HL-60 (cell line): ENCODE measurements at regions not wholly inside any gene's neighbourhood (a gene's known extent, or its start where the extent isn't known, plus 50 kb on each side); places are given as distances from the start of the nearest gene placed in this dataset.

ENCODE experiments used
- DNase-seq, 2 experiments: peaks; one replicate each; pipeline ENCODE4 v3.0.0-alpha.2; 2010 to 2020; ENCODE audit warnings: low read depth in 1 of 2, low spot score in 1 of 2
- H3K27ac ChIP-seq: fragments of 250-450 bp; sonication (Bioruptor Pico); replicated peaks from 2 replicates; pipeline ENCODE4 v1.5.1; 2020; ENCODE audit warnings: mild to moderate bottlenecking, moderate library complexity
- H3K27me3 ChIP-seq: fragments of 250-450 bp; sonication (Bioruptor Pico); 2 replicates; pipeline ENCODE4 v1.5.1; 2021; ENCODE audit warnings: mild to moderate bottlenecking, moderate library complexity; ENCODE audit not compliant: insufficient read depth, poor library complexity, severe bottlenecking
- H3K4me3 ChIP-seq: replicated peaks from 2 replicates; pipeline ENCODE4 v1.5.1; 2011; ENCODE audit warnings: mild to moderate bottlenecking, control low read depth, low read length; ENCODE audit not compliant: insufficient read depth
- CTCF ChIP-seq: IDR thresholded peaks from one replicate; pipeline ENCODE4 v1.5.1; 2011; ENCODE audit warnings: low read length, control low read depth, inconsistent platforms; ENCODE audit not compliant: insufficient read depth
- GABPA ChIP-seq: IDR thresholded peaks from 2 replicates; pipeline ENCODE4 v1.6.1; 2012; ENCODE audit warnings: low read depth
- POLR2AphosphoS5 ChIP-seq: IDR thresholded peaks from 2 replicates; pipeline ENCODE4 v1.6.1; 2012; ENCODE audit warnings: low read depth
- REST ChIP-seq: IDR thresholded peaks from 2 replicates; pipeline ENCODE4 v1.6.1; 2012; ENCODE audit warnings: low read depth; ENCODE audit not compliant: insufficient replicate concordance
- SPI1 ChIP-seq: IDR thresholded peaks from 2 replicates; pipeline ENCODE4 v1.6.1; 2012; ENCODE audit warnings: low read depth, mild to moderate bottlenecking, borderline replicate concordance

GRCh38 chr5:152262667-152263066 lies 142.4 kb downstream of the NMUR2 start:
- Histone ChIP-seq H3K4me3 (no peak overlapping the region), H3K27ac (no peak overlapping the region), H3K27me3 (peaks cover 10% of the 10 kb centered on the region)
- TF ChIP-seq REST (no peak), SPI1 (no peak), CTCF (no peak), POLR2AphosphoS5 (no peak), GABPA (no peak)
- DNase-seq, result no peak

- H3K4me3 ChIP-seq, result no peak overlapping the region
- no peak for DNase-seq
- peaks cover 10% of the 10 kb centered on the region for H3K27me3 ChIP-seq
- TF ChIP-seq SPI1, result no peak
- TF ChIP-seq POLR2AphosphoS5, result no peak
- no peak for TF ChIP-seq REST
- TF ChIP-seq GABPA, result no peak
- no peak for TF ChIP-seq CTCF
- no peak overlapping the region for H3K27ac ChIP-seq
These were observed 144.1 kb downstream of the NMUR2 start for GRCh38 chr5:152260940-152261339.

DNA sequence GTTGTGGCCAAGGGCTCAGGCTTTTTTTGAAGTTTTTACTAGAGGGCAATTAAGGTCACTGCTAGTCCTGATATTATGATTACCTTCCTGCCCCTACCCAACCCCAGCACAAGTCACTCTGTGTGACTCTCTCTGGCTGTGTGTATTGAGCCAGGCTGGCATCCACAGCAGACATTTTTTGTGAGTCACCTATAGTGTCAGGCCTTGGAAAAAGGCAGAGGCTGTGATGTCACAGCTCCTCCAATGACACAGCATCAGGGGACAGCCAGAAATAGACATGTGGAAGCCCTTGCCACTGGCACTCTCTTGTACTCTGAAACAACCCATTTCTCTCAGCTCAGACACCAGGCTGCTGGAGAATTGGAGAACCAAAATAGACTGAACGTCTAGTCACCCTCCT lies 145.4 kb downstream of the NMUR2 start:
- peaks cover 10% of the 10 kb centered on the region for H3K27me3 ChIP-seq
- no peak for DNase-seq
- TF ChIP-seq REST, result no peak
- no peak for TF ChIP-seq CTCF
- no peak for TF ChIP-seq SPI1
- no peak for TF ChIP-seq GABPA
- no peak for TF ChIP-seq POLR2AphosphoS5
- no peak overlapping the region for H3K27ac ChIP-seq
- H3K4me3 ChIP-seq, result no peak overlapping the region
